Natural killer cell (primary cell): ENCODE measurements at regions not wholly inside any gene's neighbourhood (a gene's known extent, or its start where the extent isn't known, plus 50 kb on each side); places are given as distances from the start of the nearest gene placed in this dataset.

Experiments used
- ATAC-seq, 3 donors: fragments of 150-1000 bp in 2 of 3; fragments of 200-7000 bp in 1 of 3; cut with Tn5 transposase; 1 replicate in 1 of 3; 2 replicates in 2 of 3; pipeline ENCODE4 v1.10.0; 2021; ENCODE audit warnings: mild to moderate bottlenecking in 2 of 3, moderate library complexity in 2 of 3
- DNase-seq, 2 donors: peaks; one replicate each; pipeline versions ENCODE4 v3.0.0 to v3.0.0-alpha.2; 2013 to 2021; ENCODE audit warnings: mixed read lengths in 1 of 2
- H3K27ac ChIP-seq: one replicate; pipeline ENCODE4 v1.5.1; 2013; ENCODE audit warnings: mild to moderate bottlenecking, low read length
- H3K27me3 ChIP-seq: one replicate; pipeline ENCODE4 v1.6.1; 2013; ENCODE audit warnings: low read length; ENCODE audit not compliant: control insufficient read depth, insufficient read depth
- H3K36me3 ChIP-seq: one replicate; pipeline ENCODE4 v1.6.1; 2013; ENCODE audit warnings: low read length; ENCODE audit not compliant: control insufficient read depth, insufficient read depth
- H3K4me1 ChIP-seq: one replicate; pipeline ENCODE4 v1.6.1; 2013; ENCODE audit warnings: low read length; ENCODE audit not compliant: control insufficient read depth, insufficient read depth
- H3K4me3 ChIP-seq: one replicate; pipeline ENCODE4 v1.5.1; 2013; ENCODE audit warnings: low read length
- H3K9me3 ChIP-seq: one replicate; pipeline ENCODE4 v1.6.1; 2013; ENCODE audit warnings: low read length; ENCODE audit not compliant: control insufficient read depth, insufficient read depth
- H3K27ac Mint-ChIP-seq, 2 donors: one replicate each; pipeline ENCODE4 v1.8.0; 2022; ENCODE audit warnings: mild to moderate bottlenecking in 2 of 2, mixed read lengths in 2 of 2, moderate library complexity in 1 of 2
- H3K27me3 Mint-ChIP-seq, 2 donors: one replicate each; pipeline ENCODE4 v1.8.0; 2022; ENCODE audit warnings: low read depth in 2 of 2, mixed read lengths in 2 of 2
- H3K36me3 Mint-ChIP-seq: one replicate; pipeline ENCODE4 v1.8.0; 2022; ENCODE audit warnings: mixed read lengths
- H3K4me1 Mint-ChIP-seq, 2 donors: one replicate each; pipeline ENCODE4 v1.8.0; 2022; ENCODE audit warnings: mixed read lengths in 2 of 2
- H3K4me3 Mint-ChIP-seq: one replicate; pipeline ENCODE4 v1.8.0; 2022; ENCODE audit warnings: mild to moderate bottlenecking, moderate library complexity, mixed read lengths
- H3K9me3 Mint-ChIP-seq, 2 donors: one replicate each; pipeline ENCODE4 v1.8.0; 2022; ENCODE audit warnings: mixed read lengths in 2 of 2
- CTCF ChIP-seq: fragments of 200-600 bp; IDR thresholded peaks from one replicate; pipeline ENCODE4 v1.8.0; 2022; ENCODE audit warnings: antibody characterized with exemption
- WGBS: methylation state at CpG from one replicate; pipeline ENCODE4 v1.1.7; 2013; ENCODE audit warnings: missing lambda C conversion rate; ENCODE audit not compliant: insufficient coverage; 5-methylcytosine and 5-hydroxymethylcytosine counted together
- intact Hi-C: fragments of 100-400 bp; cut with micrococcal nuclease; formaldehyde crosslinking; loops from one replicate; pipeline ENCODE4 v1.14.2; 2022

GRCh38 chr3:181629029-181629428, 82.7 kb upstream of the SOX2 start:
- Histone ChIP-seq H3K4me1 (no peaks in the 10 kb centered on the region), H3K36me3 (no peaks in the 10 kb centered on the region), H3K27ac (no peak overlapping the region), H3K4me3 (no peak overlapping the region), H3K9me3 (no peaks in the 10 kb centered on the region), H3K27me3 (no peaks in the 10 kb centered on the region)
- Mint-ChIP-seq H3K36me3 (no peaks in the 10 kb centered on the region), H3K4me1 (no peaks in the 10 kb centered on the region), H3K27me3 (no peaks in the 10 kb centered on the region), H3K27ac (no peak overlapping the region), H3K4me3 (no peak overlapping the region), H3K9me3 (peaks cover 5 to 9% of the 10 kb centered on the region in 2 donors)
- DNase-seq (no peak), ATAC-seq (no peak)
- TF ChIP-seq CTCF: no peak
- intact Hi-C loops: no loop called here
- 100% methylated on average over 1 of the region's 1 CpG for WGBS

- no peak overlapping the region for H3K4me3 Mint-ChIP-seq
- Histone ChIP-seq H3K4me3 (no peak overlapping the region), H3K4me1 (no peaks in the 10 kb centered on the region), H3K9me3 (no peaks in the 10 kb centered on the region), H3K27me3 (no peaks in the 10 kb centered on the region), H3K36me3 (no peaks in the 10 kb centered on the region), H3K27ac (no peak overlapping the region)
- H3K9me3 Mint-ChIP-seq: peaks cover 5 to 11% of the 10 kb centered on the region in 2 donors
- no peak overlapping the region for H3K27ac Mint-ChIP-seq
- ATAC-seq (no peak), DNase-seq (no peak)
- H3K36me3 Mint-ChIP-seq: no peaks in the 10 kb centered on the region
- no peaks in the 10 kb centered on the region for H3K4me1 Mint-ChIP-seq
- intact Hi-C loops: no loop called here
- no peak for TF ChIP-seq CTCF
- H3K27me3 Mint-ChIP-seq: no peaks in the 10 kb centered on the region
These were observed 83.3 kb upstream of the SOX2 start for GRCh38 chr3:181628384-181628783.

DNA sequence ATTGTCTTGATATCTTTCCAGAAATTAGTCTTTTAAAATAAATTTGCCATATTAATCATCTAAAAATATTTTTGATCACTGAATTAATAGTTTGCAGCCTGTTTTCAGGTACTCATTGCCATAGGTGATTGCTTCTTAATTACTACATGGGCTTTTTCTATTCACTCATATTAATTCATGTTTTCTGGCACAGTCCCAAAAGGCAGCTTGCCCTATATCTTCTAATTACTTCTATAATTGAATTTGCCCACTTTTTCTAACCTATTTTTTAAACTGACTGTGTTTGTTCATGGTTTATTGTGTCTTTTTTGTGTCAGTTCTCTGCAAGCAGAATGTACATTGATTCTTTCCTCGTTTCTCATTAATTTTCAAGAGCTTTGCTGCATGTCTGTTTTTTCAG, 85.7 kb upstream of the SOX2 start:
- intact Hi-C loops: no loop called here
- TF ChIP-seq CTCF: no peak
- Histone ChIP-seq H3K27ac (no peak overlapping the region), H3K9me3 (no peaks in the 10 kb centered on the region), H3K27me3 (no peaks in the 10 kb centered on the region), H3K4me1 (no peaks in the 10 kb centered on the region), H3K36me3 (no peaks in the 10 kb centered on the region), H3K4me3 (no peak overlapping the region)
- ATAC-seq (no peak), DNase-seq (no peak)
- no peaks in the 10 kb centered on the region for H3K4me1 Mint-ChIP-seq
- H3K27me3 Mint-ChIP-seq: no peaks in the 10 kb centered on the region
- peaks cover 5 to 11% of the 10 kb centered on the region in 2 donors for H3K9me3 Mint-ChIP-seq
- H3K36me3 Mint-ChIP-seq: no peaks in the 10 kb centered on the region
- H3K27ac Mint-ChIP-seq: no peak overlapping the region
- WGBS: 100% methylated on average over 1 of the region's 1 CpG
- no peak overlapping the region for H3K4me3 Mint-ChIP-seq

- Mint-ChIP-seq H3K27ac (no peak overlapping the region), H3K4me1 (no peaks in the 10 kb centered on the region), H3K27me3 (no peaks in the 10 kb centered on the region), H3K36me3 (no peaks in the 10 kb centered on the region), H3K9me3 (peaks cover 5 to 10% of the 10 kb centered on the region in 2 donors), H3K4me3 (no peak overlapping the region)
- Histone ChIP-seq H3K4me3 (no peak overlapping the region), H3K27ac (no peak overlapping the region), H3K27me3 (no peaks in the 10 kb centered on the region), H3K9me3 (no peaks in the 10 kb centered on the region), H3K36me3 (no peaks in the 10 kb centered on the region), H3K4me1 (no peaks in the 10 kb centered on the region)
- DNase-seq: no peak
- TF ChIP-seq CTCF: no peak
- 0% methylated on average over 1 of the region's 4 CpGs for WGBS
- no peak for ATAC-seq
- intact Hi-C loops: no loop called here
These were observed 87.6 kb upstream of the SOX2 start for GRCh38 chr3:181623924-181624694.
